ENCODE measurements at regions not wholly inside any gene's neighbourhood (a gene's known extent, or its start where the extent isn't known, plus 50 kb on each side); places are given as distances from the start of the nearest gene placed in this dataset.

DNA sequence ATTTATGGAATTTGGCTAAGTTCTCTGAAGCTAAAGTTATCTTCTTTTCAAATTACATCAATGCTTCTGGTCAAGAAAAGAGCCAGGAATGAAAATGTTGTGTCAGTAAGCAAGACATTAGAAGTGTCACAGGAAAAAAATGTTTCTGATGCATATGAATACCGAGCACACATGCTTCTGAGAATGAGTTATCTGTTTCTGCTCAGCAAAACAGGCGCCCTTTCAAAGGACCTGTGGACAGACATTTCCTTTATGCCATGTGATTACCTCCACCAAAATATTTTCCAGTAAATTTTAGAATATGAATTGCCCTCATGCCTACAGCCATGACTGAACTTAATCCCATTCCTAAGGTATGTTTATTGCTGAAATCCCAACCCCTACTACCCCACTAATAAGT is 55.4 kb upstream of the RNF180 start:
- Histone ChIP-seq H2BK5ac (ENCODE audit: low read length) (no peak overlapping the region), H4K8ac (ENCODE audit: low read depth, low read length) (no peak overlapping the region), H3K4ac (ENCODE audit: low read length) (no peak overlapping the region), H3K27ac (replicated peaks; ENCODE audit: low read length) (no peak overlapping the region), H3K18ac (ENCODE audit: low read length) (no peak overlapping the region), H3K4me3 (ENCODE audit: low read length in 2 of 2) (no peak overlapping the region), H2AK5ac (ENCODE audit: low read depth, low read length) (no peak overlapping the region), H2AFZ (ENCODE audit: low read length) (no peak overlapping the region), H4K91ac (ENCODE audit: low read depth, low read length, poor library complexity) (no peak overlapping the region), H3K14ac (ENCODE audit: low read length) (no peak overlapping the region), H3K27me3 (ENCODE audit: control insufficient read depth in 3 of 3, insufficient read depth in 3 of 3, low read depth in 1 of 3, low read length in 3 of 3) (no peaks in the 10 kb centered on the region), H3K9me3 (replicated peaks in 1 of 2; ENCODE audit: control insufficient read depth in 2 of 2, insufficient read depth in 1 of 2, low read depth in 1 of 2, low read length in 2 of 2) (no peaks in the 10 kb centered on the region), H3K23ac (ENCODE audit: low read depth, low read length, poor library complexity) (no peak overlapping the region), H3K9ac (ENCODE audit: low read depth, low read length, poor library complexity) (no peak overlapping the region), H3K36me3 (replicated peaks in 1 of 2; ENCODE audit: control insufficient read depth in 2 of 2, insufficient read depth in 2 of 2, low read length in 2 of 2) (no peaks in the 10 kb centered on the region), H3K4me2 (ENCODE audit: insufficient read depth, low read length, poor library complexity, severe bottlenecking) (no peak overlapping the region), H2BK12ac (ENCODE audit: low read length) (no peak overlapping the region), H2BK15ac (ENCODE audit: low read length) (no peak overlapping the region), H3K79me1 (ENCODE audit: low read depth, low read length) (no peaks in the 10 kb centered on the region), H3K4me1 (ENCODE audit: control insufficient read depth in 2 of 2, insufficient read depth in 1 of 2, low read depth in 1 of 2, low read length in 2 of 2) (no peaks in the 10 kb centered on the region), H2BK120ac (ENCODE audit: low read depth, low read length) (no peak overlapping the region)
- WGBS, 2 donors (ENCODE audit: extremely low coverage in 2 of 2, insufficient read length in 2 of 2, insufficient replicate concordance in 1 of 2): no CpG with 5 or more reads among the region's 2 CpGs
- no peak for DNase-seq (ENCODE audit: low spot score)

DNA sequence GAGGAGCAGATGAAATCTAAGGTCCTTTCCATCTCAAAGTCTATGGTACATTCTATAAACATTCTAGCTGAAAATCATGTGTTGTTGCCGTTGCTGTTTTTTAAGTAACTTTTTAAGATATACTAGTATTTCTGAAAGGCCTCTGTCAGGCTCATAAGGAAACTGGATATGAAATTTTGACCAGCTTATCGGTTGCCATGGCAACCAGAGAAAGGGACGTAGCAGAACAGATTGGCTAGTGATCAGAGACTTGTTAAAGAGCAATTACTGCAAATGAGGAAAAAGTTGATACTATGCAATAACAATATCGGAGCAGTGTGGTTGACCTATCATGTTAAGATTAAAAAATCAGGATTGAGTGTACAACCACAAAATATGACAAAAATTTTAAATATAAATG is 57.0 kb upstream of the RNF180 start:
- no peaks in the 10 kb centered on the region for H3K9me3 ChIP-seq (replicated peaks in 1 of 2; ENCODE audit: control insufficient read depth in 2 of 2, insufficient read depth in 1 of 2, low read depth in 1 of 2, low read length in 2 of 2)
- H3K4me2 ChIP-seq (ENCODE audit: insufficient read depth, low read length, poor library complexity, severe bottlenecking): no peak overlapping the region
- no peaks in the 10 kb centered on the region for H3K79me1 ChIP-seq (ENCODE audit: low read depth, low read length)
- no peak overlapping the region for H2BK12ac ChIP-seq (ENCODE audit: low read length)
- no peak for DNase-seq (ENCODE audit: low spot score)
- H3K27ac ChIP-seq (replicated peaks; ENCODE audit: low read length): no peak overlapping the region
- no peak overlapping the region for H2AFZ ChIP-seq (ENCODE audit: low read length)
- H3K4ac ChIP-seq (ENCODE audit: low read length): no peak overlapping the region
- no peak overlapping the region for H2BK120ac ChIP-seq (ENCODE audit: low read depth, low read length)
- no peak overlapping the region for H3K9ac ChIP-seq (ENCODE audit: low read depth, low read length, poor library complexity)
- H3K4me1 ChIP-seq (ENCODE audit: control insufficient read depth in 2 of 2, insufficient read depth in 1 of 2, low read depth in 1 of 2, low read length in 2 of 2): no peaks in the 10 kb centered on the region
- H3K23ac ChIP-seq (ENCODE audit: low read depth, low read length, poor library complexity): no peak overlapping the region
- H2BK5ac ChIP-seq (ENCODE audit: low read length): no peak overlapping the region
- H3K4me3 ChIP-seq (ENCODE audit: low read length in 2 of 2): no peak overlapping the region
- no peak overlapping the region for H3K18ac ChIP-seq (ENCODE audit: low read length)
- H3K27me3 ChIP-seq (ENCODE audit: control insufficient read depth in 3 of 3, insufficient read depth in 3 of 3, low read depth in 1 of 3, low read length in 3 of 3): no peaks in the 10 kb centered on the region
- no peak overlapping the region for H4K91ac ChIP-seq (ENCODE audit: low read depth, low read length, poor library complexity)
- WGBS, 2 donors (ENCODE audit: extremely low coverage in 2 of 2, insufficient read length in 2 of 2, insufficient replicate concordance in 1 of 2): no CpG with 5 or more reads among the region's 4 CpGs
- H3K14ac ChIP-seq (ENCODE audit: low read length): no peak overlapping the region
- H2BK15ac ChIP-seq (ENCODE audit: low read length): no peak overlapping the region
- H3K36me3 ChIP-seq (replicated peaks in 1 of 2; ENCODE audit: control insufficient read depth in 2 of 2, insufficient read depth in 2 of 2, low read length in 2 of 2): no peaks in the 10 kb centered on the region
- no peak overlapping the region for H4K8ac ChIP-seq (ENCODE audit: low read depth, low read length)
- no peak overlapping the region for H2AK5ac ChIP-seq (ENCODE audit: low read depth, low read length)

DNA sequence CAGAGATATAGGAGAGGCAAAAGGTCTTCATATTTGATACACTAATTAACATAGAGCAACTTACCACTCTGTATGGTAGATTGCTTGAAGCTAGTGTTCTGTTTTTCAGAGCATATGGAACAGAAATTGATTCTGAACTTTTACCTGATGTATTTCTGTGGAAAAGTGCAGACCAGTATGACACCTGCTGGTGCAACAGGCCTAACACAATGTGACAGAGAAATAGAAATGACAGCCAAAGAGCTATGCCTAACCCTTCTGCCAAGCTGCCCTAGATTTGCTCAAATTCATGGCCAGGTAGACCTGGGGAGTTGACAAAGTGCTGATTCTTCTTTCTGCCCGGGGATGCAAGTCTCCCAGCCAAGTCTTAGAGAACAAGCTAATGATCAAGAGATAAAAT is 65.4 kb upstream of the RNF180 start:
- no CpG with 5 or more reads among the region's 1 CpG for WGBS, 2 donors (ENCODE audit: extremely low coverage in 2 of 2, insufficient read length in 2 of 2, insufficient replicate concordance in 1 of 2)
- DNase-seq (ENCODE audit: low spot score): no peak
- Histone ChIP-seq H3K4me3 (ENCODE audit: low read length in 2 of 2) (no peak overlapping the region), H3K4me1 (ENCODE audit: control insufficient read depth in 2 of 2, insufficient read depth in 1 of 2, low read depth in 1 of 2, low read length in 2 of 2) (no peaks in the 10 kb centered on the region), H4K91ac (ENCODE audit: low read depth, low read length, poor library complexity) (no peak overlapping the region), H2AFZ (ENCODE audit: low read length) (no peak overlapping the region), H2BK120ac (ENCODE audit: low read depth, low read length) (no peak overlapping the region), H2AK5ac (ENCODE audit: low read depth, low read length) (no peak overlapping the region), H2BK5ac (ENCODE audit: low read length) (no peak overlapping the region), H3K18ac (ENCODE audit: low read length) (no peak overlapping the region), H3K14ac (ENCODE audit: low read length) (no peak overlapping the region), H3K9me3 (replicated peaks in 1 of 2; ENCODE audit: control insufficient read depth in 2 of 2, insufficient read depth in 1 of 2, low read depth in 1 of 2, low read length in 2 of 2) (no peaks in the 10 kb centered on the region), H3K79me1 (ENCODE audit: low read depth, low read length) (no peaks in the 10 kb centered on the region), H3K27me3 (ENCODE audit: control insufficient read depth in 3 of 3, insufficient read depth in 3 of 3, low read depth in 1 of 3, low read length in 3 of 3) (no peaks in the 10 kb centered on the region), H3K4me2 (ENCODE audit: insufficient read depth, low read length, poor library complexity, severe bottlenecking) (no peak overlapping the region), H2BK15ac (ENCODE audit: low read length) (no peak overlapping the region), H3K4ac (ENCODE audit: low read length) (no peak overlapping the region), H2BK12ac (ENCODE audit: low read length) (no peak overlapping the region), H3K9ac (ENCODE audit: low read depth, low read length, poor library complexity) (no peak overlapping the region), H3K23ac (ENCODE audit: low read depth, low read length, poor library complexity) (no peak overlapping the region), H3K27ac (replicated peaks; ENCODE audit: low read length) (no peak overlapping the region), H4K8ac (ENCODE audit: low read depth, low read length) (no peak overlapping the region), H3K36me3 (replicated peaks in 1 of 2; ENCODE audit: control insufficient read depth in 2 of 2, insufficient read depth in 2 of 2, low read length in 2 of 2) (no peaks in the 10 kb centered on the region)

DNA sequence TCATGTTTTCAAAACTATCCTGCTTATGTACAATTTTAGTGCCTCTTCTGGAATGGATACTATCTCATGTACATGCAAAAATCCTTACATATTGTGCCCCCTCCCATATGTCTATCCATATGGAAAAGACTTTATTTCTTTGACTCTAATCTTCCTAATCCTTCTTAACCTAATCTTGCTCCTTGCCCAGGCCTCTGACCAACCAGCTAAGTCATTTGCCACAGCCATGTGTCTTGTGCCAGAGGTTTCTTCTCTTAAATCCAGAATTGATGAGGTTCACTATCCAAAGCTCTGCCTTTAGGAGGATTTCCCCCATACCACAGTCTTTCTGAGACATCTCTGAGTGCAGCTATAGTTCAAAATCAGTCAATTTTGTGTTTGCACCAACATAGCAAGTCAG is 68.9 kb upstream of the RNF180 start:
- no peak overlapping the region for H2AFZ ChIP-seq (ENCODE audit: low read length)
- no peak overlapping the region for H2BK5ac ChIP-seq (ENCODE audit: low read length)

More for the DNA sequence above, 68.9 kb upstream of the RNF180 start:
- H3K36me3 ChIP-seq (replicated peaks in 1 of 2; ENCODE audit: control insufficient read depth in 2 of 2, insufficient read depth in 2 of 2, low read length in 2 of 2): no peaks in the 10 kb centered on the region
- H3K27me3 ChIP-seq (ENCODE audit: control insufficient read depth in 3 of 3, insufficient read depth in 3 of 3, low read depth in 1 of 3, low read length in 3 of 3): no peaks in the 10 kb centered on the region
- no peak overlapping the region for H3K23ac ChIP-seq (ENCODE audit: low read depth, low read length, poor library complexity)
- no peak overlapping the region for H4K91ac ChIP-seq (ENCODE audit: low read depth, low read length, poor library complexity)
- H3K79me1 ChIP-seq (ENCODE audit: low read depth, low read length): no peaks in the 10 kb centered on the region
- H3K14ac ChIP-seq (ENCODE audit: low read length): no peak overlapping the region
- no peak overlapping the region for H3K4me3 ChIP-seq (ENCODE audit: low read length in 2 of 2)
- no peak overlapping the region for H3K27ac ChIP-seq (replicated peaks; ENCODE audit: low read length)
- no peak overlapping the region for H2AK5ac ChIP-seq (ENCODE audit: low read depth, low read length)
- no peak overlapping the region for H2BK15ac ChIP-seq (ENCODE audit: low read length)
- H3K4ac ChIP-seq (ENCODE audit: low read length): no peak overlapping the region
- no peak overlapping the region for H3K18ac ChIP-seq (ENCODE audit: low read length)
- H4K8ac ChIP-seq (ENCODE audit: low read depth, low read length): no peak overlapping the region
- no peak for DNase-seq (ENCODE audit: low spot score)
- no peaks in the 10 kb centered on the region for H3K4me1 ChIP-seq (ENCODE audit: control insufficient read depth in 2 of 2, insufficient read depth in 1 of 2, low read depth in 1 of 2, low read length in 2 of 2)
- H3K4me2 ChIP-seq (ENCODE audit: insufficient read depth, low read length, poor library complexity, severe bottlenecking): no peak overlapping the region
- H3K9me3 ChIP-seq (replicated peaks in 1 of 2; ENCODE audit: control insufficient read depth in 2 of 2, insufficient read depth in 1 of 2, low read depth in 1 of 2, low read length in 2 of 2): no peaks in the 10 kb centered on the region
- H2BK12ac ChIP-seq (ENCODE audit: low read length): no peak overlapping the region
- H2BK120ac ChIP-seq (ENCODE audit: low read depth, low read length): no peak overlapping the region
- no peak overlapping the region for H3K9ac ChIP-seq (ENCODE audit: low read depth, low read length, poor library complexity)

All from neuronal stem cell (in vitro differentiated cells).